Panc1 (cell line): ENCODE measurements at regions not wholly inside any gene's neighbourhood (a gene's known extent, or its start where the extent isn't known, plus 50 kb on each side); places are given as distances from the start of the nearest gene placed in this dataset.

Source experiments
- ATAC-seq: fragments of 200-7000 bp; cut with Tn5 transposase; 2 replicates; pipeline ENCODE4 v1.9.1; 2020; ENCODE audit warnings: mild to moderate bottlenecking, moderate library complexity
- BruUV-seq: library from RNA; stranded (reverse); fragments of 400-500 nt; replicated peaks from 2 replicates; lab custom pipeline; 2021; lab: Mats Ljungman, UMichigan
- CTCF ChIA-PET: fragments of 300-600 bp; sonication (Branson Sonifier 250); formaldehyde crosslinking; loops from one replicate; lab custom pipeline; 2022; ENCODE audit warnings: antibody characterized with exemption; lab: Charles Lee
- POLR2A ChIA-PET: fragments of 300-600 bp; sonication (Branson Sonifier 250); formaldehyde crosslinking; loops from one replicate; lab custom pipeline; 2022; ENCODE audit warnings: antibody characterized with exemption; lab: Charles Lee
- DNase-seq: peaks from one replicate; pipeline ENCODE4 v3.0.0-alpha.2; 2010; ENCODE audit warnings: low read depth, low spot score
- H3K27ac ChIP-seq: 2 replicates; pipeline ENCODE4 v1.5.1; 2011; ENCODE audit warnings: mild to moderate bottlenecking, low read length, inconsistent platforms
- H3K27me3 ChIP-seq: fragments of 200-500 bp; sonication (Bioruptor generic); 2 replicates; pipeline ENCODE4 v1.6.0; 2014; ENCODE audit warnings: low read length, inconsistent platforms; ENCODE audit not compliant: control insufficient read depth, insufficient read depth
- H3K36me3 ChIP-seq: fragments of 200-500 bp; sonication (Bioruptor generic); 2 replicates; pipeline ENCODE4 v1.5.1; 2014; ENCODE audit warnings: inconsistent platforms, mild to moderate bottlenecking, low read length, moderate library complexity; ENCODE audit not compliant: control insufficient read depth, insufficient read depth
- H3K4me1 ChIP-seq: 2 replicates; pipeline ENCODE4 v1.5.1; 2011; ENCODE audit warnings: inconsistent platforms, mild to moderate bottlenecking, low read length, moderate library complexity; ENCODE audit not compliant: control insufficient read depth, insufficient read depth
- H3K4me3 ChIP-seq, 2 experiments: 2 replicates each; pipeline ENCODE4 v1.5.1; 2011 to 2012; ENCODE audit warnings: low read depth in 2 of 2, low read length in 2 of 2, mild to moderate bottlenecking in 2 of 2, inconsistent platforms in 1 of 2, moderate library complexity in 1 of 2
- H3K9me3 ChIP-seq: fragments of 200-500 bp; sonication (Bioruptor generic); 2 replicates; pipeline ENCODE4 v1.5.1; 2014; ENCODE audit warnings: low read depth, mild to moderate bottlenecking, inconsistent platforms, low read length, moderate library complexity; ENCODE audit not compliant: control insufficient read depth, insufficient read depth
- POLR2AphosphoS5 ChIP-seq: IDR thresholded peaks from 2 replicates; pipeline ENCODE4 v1.6.1; 2012; ENCODE audit warnings: mild to moderate bottlenecking, low read depth, low read length, moderate library complexity
- SIN3A ChIP-seq: IDR thresholded peaks from 2 replicates; pipeline ENCODE4 v1.6.1; 2012; ENCODE audit warnings: low read depth, mild to moderate bottlenecking, low read length, moderate library complexity, borderline replicate concordance; ENCODE audit not compliant: insufficient read depth
- TCF7L2 ChIP-seq: IDR thresholded peaks from 2 replicates; pipeline ENCODE4 v1.6.1; 2011; ENCODE audit warnings: mild to moderate bottlenecking, low read depth, low read length, inconsistent platforms
- in situ Hi-C: cut with HindIII; loops from 2 replicates; pipeline ENCODE4 v1.10.0; 2016; ENCODE audit warnings: low sequenced_read_pairs, low pct_unique_long_range_greater_than_20kb
- intact Hi-C: fragments of 100-400 bp; cut with micrococcal nuclease; formaldehyde crosslinking; loops from one replicate; pipeline ENCODE4 v1.10.0; 2022; ENCODE audit not compliant: unreplicated experiment
- TF ChIP-seq, protein P1 (sequence below), 2 experiments: IDR thresholded peaks; 2 replicates each; pipeline ENCODE4 v1.6.1; 2011 to 2012; ENCODE audit warnings: low read depth in 2 of 2, control low read depth in 1 of 2, low read length in 1 of 2, mild to moderate bottlenecking in 1 of 2, moderate library complexity in 1 of 2; ENCODE audit not compliant: insufficient read depth in 1 of 2
- TF ChIP-seq, protein P2 (sequence below): fragments of 450-650 bp; IDR thresholded peaks from 2 replicates; pipeline ENCODE4 v1.5.1; 2017; ENCODE audit warnings: mild to moderate bottlenecking

DNA sequence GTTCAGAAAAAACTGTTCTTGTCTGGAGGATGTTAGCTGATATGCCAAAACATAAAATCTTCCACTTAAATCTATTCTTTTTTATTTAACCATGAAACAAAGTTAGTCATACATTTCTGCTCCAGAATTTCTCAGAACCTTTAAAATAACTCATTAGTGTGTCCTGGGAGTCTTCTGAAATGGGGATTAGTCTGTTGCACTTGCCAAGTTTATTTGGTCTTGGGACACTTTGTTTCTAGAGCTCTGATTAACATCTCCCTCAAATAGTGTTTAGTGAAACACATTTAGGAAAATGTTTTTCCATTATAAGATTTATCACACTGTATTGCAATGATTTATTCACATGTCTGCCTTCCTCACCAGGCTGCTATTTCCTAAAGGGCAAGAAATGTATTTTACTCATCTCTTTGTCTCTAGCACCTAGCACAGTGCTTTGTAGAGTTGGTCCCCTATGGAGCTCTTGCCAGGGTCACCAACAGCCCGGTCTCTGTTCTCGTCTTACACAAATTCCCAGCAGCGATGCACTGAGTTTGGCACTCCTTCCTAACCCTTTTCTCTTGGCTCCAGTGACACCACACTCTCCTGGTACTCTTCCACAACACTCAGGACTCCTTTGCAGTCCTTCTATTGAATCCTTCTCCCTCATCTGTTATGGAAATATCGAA lies 189.2 kb downstream of the CSNK2A3 start:
- ChIA-PET POLR2A (no interaction called here), CTCF (interaction anchor here (0.7 kb wide), 1 partner anchor 134 kb away, joined by 3 read pairs; no protein-coding TSS in a partner anchor)
- ATAC-seq (no peak; the same call in 1 of the 2 replicates), DNase-seq (no peak)
- TF ChIP-seq, protein P1, sequence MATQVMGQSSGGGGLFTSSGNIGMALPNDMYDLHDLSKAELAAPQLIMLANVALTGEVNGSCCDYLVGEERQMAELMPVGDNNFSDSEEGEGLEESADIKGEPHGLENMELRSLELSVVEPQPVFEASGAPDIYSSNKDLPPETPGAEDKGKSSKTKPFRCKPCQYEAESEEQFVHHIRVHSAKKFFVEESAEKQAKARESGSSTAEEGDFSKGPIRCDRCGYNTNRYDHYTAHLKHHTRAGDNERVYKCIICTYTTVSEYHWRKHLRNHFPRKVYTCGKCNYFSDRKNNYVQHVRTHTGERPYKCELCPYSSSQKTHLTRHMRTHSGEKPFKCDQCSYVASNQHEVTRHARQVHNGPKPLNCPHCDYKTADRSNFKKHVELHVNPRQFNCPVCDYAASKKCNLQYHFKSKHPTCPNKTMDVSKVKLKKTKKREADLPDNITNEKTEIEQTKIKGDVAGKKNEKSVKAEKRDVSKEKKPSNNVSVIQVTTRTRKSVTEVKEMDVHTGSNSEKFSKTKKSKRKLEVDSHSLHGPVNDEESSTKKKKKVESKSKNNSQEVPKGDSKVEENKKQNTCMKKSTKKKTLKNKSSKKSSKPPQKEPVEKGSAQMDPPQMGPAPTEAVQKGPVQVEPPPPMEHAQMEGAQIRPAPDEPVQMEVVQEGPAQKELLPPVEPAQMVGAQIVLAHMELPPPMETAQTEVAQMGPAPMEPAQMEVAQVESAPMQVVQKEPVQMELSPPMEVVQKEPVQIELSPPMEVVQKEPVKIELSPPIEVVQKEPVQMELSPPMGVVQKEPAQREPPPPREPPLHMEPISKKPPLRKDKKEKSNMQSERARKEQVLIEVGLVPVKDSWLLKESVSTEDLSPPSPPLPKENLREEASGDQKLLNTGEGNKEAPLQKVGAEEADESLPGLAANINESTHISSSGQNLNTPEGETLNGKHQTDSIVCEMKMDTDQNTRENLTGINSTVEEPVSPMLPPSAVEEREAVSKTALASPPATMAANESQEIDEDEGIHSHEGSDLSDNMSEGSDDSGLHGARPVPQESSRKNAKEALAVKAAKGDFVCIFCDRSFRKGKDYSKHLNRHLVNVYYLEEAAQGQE (IDR thresholded peaks at IDR 0.05; ENCODE audit: insufficient read depth in 1 of 2, low read depth in 2 of 2, low read length in 1 of 2) = no peak
- TF ChIP-seq, protein P2, sequence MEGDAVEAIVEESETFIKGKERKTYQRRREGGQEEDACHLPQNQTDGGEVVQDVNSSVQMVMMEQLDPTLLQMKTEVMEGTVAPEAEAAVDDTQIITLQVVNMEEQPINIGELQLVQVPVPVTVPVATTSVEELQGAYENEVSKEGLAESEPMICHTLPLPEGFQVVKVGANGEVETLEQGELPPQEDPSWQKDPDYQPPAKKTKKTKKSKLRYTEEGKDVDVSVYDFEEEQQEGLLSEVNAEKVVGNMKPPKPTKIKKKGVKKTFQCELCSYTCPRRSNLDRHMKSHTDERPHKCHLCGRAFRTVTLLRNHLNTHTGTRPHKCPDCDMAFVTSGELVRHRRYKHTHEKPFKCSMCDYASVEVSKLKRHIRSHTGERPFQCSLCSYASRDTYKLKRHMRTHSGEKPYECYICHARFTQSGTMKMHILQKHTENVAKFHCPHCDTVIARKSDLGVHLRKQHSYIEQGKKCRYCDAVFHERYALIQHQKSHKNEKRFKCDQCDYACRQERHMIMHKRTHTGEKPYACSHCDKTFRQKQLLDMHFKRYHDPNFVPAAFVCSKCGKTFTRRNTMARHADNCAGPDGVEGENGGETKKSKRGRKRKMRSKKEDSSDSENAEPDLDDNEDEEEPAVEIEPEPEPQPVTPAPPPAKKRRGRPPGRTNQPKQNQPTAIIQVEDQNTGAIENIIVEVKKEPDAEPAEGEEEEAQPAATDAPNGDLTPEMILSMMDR = no peak
- no peak for TF ChIP-seq TCF7L2
- TF ChIP-seq POLR2AphosphoS5 = no peak
- TF ChIP-seq SIN3A = no peak
- Histone ChIP-seq H3K4me3 (no peak overlapping the region), H3K4me1 (no peaks in the 10 kb centered on the region), H3K36me3 (no peaks in the 10 kb centered on the region), H3K27me3 (peaks cover 17% of the 10 kb centered on the region), H3K27ac (no peak overlapping the region), H3K9me3 (no peaks in the 10 kb centered on the region)
- in situ Hi-C loops = no loop called here
- no TSS peak for BruUV-seq
- intact Hi-C loops = no loop called here

DNA sequence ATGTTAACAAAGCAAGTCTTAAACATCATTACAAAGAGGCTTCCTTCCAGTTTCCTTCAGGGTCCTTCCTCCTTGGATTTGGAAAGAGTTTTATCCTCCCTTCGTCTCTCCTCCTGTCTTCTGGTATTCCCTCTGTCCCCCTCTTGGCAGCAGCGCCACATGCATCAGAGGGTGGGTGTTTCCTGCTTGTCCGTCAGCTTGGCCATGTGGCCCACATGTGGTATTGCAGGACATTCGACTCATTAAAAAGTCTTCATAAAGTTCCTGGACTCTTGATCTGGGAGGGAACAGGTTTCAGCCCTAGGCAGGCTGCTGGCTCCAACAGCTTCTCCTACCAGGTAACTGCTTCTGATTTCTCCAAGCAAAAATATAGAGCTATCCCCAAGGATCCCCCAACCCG lies 189.8 kb downstream of the CSNK2A3 start:
- Histone ChIP-seq H3K9me3 (no peaks in the 10 kb centered on the region), H3K4me1 (no peaks in the 10 kb centered on the region), H3K4me3 (no peak overlapping the region), H3K27me3 (peaks cover 17% of the 10 kb centered on the region), H3K36me3 (no peaks in the 10 kb centered on the region), H3K27ac (no peak overlapping the region)
- in situ Hi-C loops = no loop called here
- peak; percentile 80 for ATAC-seq
- CTCF ChIA-PET = interaction anchor here (0.7 kb wide), 1 partner anchor 134 kb away, joined by 3 read pairs; no protein-coding TSS in a partner anchor
- POLR2A ChIA-PET = no interaction called here
- TF ChIP-seq SIN3A (no peak), TCF7L2 (no peak)
- TF ChIP-seq, protein P2 = peak; percentile 49
- TF ChIP-seq, protein P1 (IDR thresholded peaks at IDR 0.05; ENCODE audit: insufficient read depth in 1 of 2, low read depth in 2 of 2, low read length in 1 of 2) = no peak
- no peak for DNase-seq
- intact Hi-C loops = no loop called here
- no TSS peak for BruUV-seq
